NT2/D1 (cell line): ENCODE measurements at regions not wholly inside any gene's neighbourhood (a gene's known extent, or its start where the extent isn't known, plus 50 kb on each side); places are given as distances from the start of the nearest gene placed in this dataset.

Source experiments
- DNase-seq: peaks from one replicate; pipeline ENCODE4 v3.0.0-alpha.2; 2011; ENCODE audit warnings: low read depth, low spot score
- H3K27me3 ChIP-seq: 2 replicates; pipeline ENCODE4 v1.6.0; 2011; ENCODE audit warnings: mild to moderate bottlenecking; ENCODE audit not compliant: insufficient read length, insufficient read depth
- H3K36me3 ChIP-seq: 2 replicates; pipeline ENCODE4 v1.6.1; 2011; ENCODE audit warnings: mild to moderate bottlenecking, low read length, mixed read lengths; ENCODE audit not compliant: insufficient read depth, insufficient read length
- H3K4me1 ChIP-seq: 2 replicates; pipeline ENCODE4 v1.5.1; 2011; ENCODE audit not compliant: insufficient read depth, insufficient read length
- H3K4me3 ChIP-seq: 2 replicates; pipeline ENCODE4 v1.5.1; 2011; ENCODE audit warnings: low read depth; ENCODE audit not compliant: insufficient read length
- H3K9ac ChIP-seq: 2 replicates; pipeline ENCODE4 v1.6.0; 2011; ENCODE audit warnings: low read depth; ENCODE audit not compliant: insufficient read length
- H3K9me3 ChIP-seq: 2 replicates; pipeline ENCODE4 v1.5.1; 2011; ENCODE audit warnings: mild to moderate bottlenecking, low read length; ENCODE audit not compliant: insufficient read depth
- SUZ12 ChIP-seq: IDR thresholded peaks from 2 replicates; pipeline ENCODE4 v1.6.1; 2011; ENCODE audit not compliant: insufficient read length, insufficient read depth; ENCODE audit errors: extremely low read depth
- YY1 ChIP-seq: IDR thresholded peaks from 2 replicates; pipeline ENCODE4 v1.6.1; 2011; ENCODE audit not compliant: insufficient read length, insufficient read depth
- ZNF274 ChIP-seq: IDR thresholded peaks from 2 replicates; pipeline ENCODE4 v1.6.1; 2011; ENCODE audit warnings: mild to moderate bottlenecking, low read depth, low read length

- no peak for TF ChIP-seq YY1
- no peak for TF ChIP-seq SUZ12
- H3K9ac ChIP-seq, result no peak overlapping the region
- no peak for DNase-seq
- no peak overlapping the region for H3K4me3 ChIP-seq
- no peaks in the 10 kb centered on the region for H3K9me3 ChIP-seq
- peaks cover 2% of the 10 kb centered on the region for H3K4me1 ChIP-seq
- no peaks in the 10 kb centered on the region for H3K27me3 ChIP-seq
- H3K36me3 ChIP-seq, result no peaks in the 10 kb centered on the region
Measured at GRCh38 chr21:28635541-28635940, 357.1 kb downstream of the LTN1 start.

DNA sequence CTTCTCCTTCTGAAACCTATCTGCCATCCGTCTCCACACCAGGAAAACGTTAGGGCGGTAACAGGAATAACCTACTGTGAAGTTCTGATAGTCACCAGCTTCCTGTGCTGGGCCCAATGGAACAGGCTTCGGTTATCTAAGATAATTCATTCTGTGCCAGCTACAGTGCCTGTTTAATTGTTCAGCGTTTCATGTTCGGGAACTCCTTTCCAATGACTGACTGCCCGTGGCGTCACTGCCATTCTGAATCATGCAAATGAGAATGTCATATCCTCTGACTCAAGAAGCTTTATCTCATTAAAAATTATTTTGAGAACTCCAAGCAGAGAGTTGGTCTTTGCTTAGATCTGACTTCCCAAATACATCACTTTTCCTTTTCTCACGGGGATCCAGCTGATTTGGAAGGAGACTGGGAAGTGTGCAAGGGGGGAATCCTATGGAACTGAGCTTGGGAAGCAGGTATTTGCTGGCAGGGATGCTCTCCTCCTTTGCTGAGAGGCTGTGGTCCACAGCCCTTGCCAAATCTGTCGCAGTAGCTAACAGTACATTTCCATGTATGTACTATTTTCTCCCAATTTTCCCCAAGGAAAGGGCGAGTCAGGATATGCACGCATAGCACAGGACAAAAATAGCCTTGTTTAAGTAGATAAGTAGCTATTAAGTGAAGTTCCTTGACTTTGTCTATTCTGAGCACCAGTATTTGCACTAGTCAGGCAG, 358.7 kb downstream of the LTN1 start:
- H3K27me3 ChIP-seq, result no peaks in the 10 kb centered on the region
- no peak overlapping the region for H3K9ac ChIP-seq
- no peak for DNase-seq
- TF ChIP-seq SUZ12, result no peak
- TF ChIP-seq YY1, result no peak
- no peak for TF ChIP-seq ZNF274
- H3K4me3 ChIP-seq, result no peak overlapping the region
- no peaks in the 10 kb centered on the region for H3K9me3 ChIP-seq
- no peaks in the 10 kb centered on the region for H3K4me1 ChIP-seq
- no peaks in the 10 kb centered on the region for H3K36me3 ChIP-seq

GRCh38 chr21:28632755-28633408, 359.8 kb downstream of the LTN1 start:
- TF ChIP-seq SUZ12, result no peak
- TF ChIP-seq YY1, result no peak
- no peak for TF ChIP-seq ZNF274
- Histone ChIP-seq H3K4me1 (no peaks in the 10 kb centered on the region), H3K4me3 (no peak overlapping the region), H3K36me3 (no peaks in the 10 kb centered on the region), H3K9ac (no peak overlapping the region), H3K27me3 (no peaks in the 10 kb centered on the region), H3K9me3 (no peaks in the 10 kb centered on the region)
- peak; percentile 11 for DNase-seq

DNA sequence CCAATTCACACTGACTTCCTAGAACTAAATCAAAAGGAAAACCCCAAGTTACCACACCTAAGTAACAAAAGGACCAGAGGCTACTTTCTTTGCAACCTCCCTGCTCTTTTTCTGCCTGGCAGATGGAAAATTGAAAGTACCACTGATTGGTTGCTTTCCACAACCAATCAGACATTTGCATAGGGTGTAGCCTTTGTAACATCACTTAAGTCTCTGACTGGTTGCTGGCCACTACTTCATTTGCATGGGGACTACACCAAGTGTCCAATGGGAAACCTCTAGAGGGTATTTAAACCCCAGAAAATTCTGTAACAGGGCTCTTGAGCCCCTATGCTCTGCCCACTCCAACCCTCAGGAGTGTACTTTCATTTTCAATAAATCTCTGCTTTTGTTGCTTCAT, 365.0 kb downstream of the LTN1 start:
- H3K36me3 ChIP-seq, result no peaks in the 10 kb centered on the region
- no peak for DNase-seq

DNA sequence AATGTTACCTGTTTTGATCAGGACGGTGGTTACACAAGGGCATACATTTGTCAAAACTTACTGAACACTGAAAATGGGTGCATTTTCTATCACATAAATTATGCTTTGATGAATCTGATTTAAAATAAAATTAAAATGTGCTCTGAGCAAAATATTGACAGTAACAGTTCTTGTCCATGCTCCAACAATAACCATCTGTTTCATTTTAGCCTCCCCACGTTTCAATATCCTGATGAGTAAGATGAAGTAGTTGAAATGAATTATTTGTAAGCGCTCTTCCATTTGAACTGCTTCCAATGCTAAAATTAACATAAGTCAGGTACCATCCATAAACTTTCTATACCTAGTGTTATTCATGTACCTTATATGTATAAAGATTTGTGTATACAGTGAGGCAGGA, 365.4 kb downstream of the LTN1 start:
- Histone ChIP-seq H3K27me3 (no peaks in the 10 kb centered on the region), H3K4me1 (no peaks in the 10 kb centered on the region), H3K36me3 (no peaks in the 10 kb centered on the region), H3K9me3 (no peaks in the 10 kb centered on the region), H3K4me3 (no peak overlapping the region), H3K9ac (no peak overlapping the region)
- no peak for DNase-seq
- TF ChIP-seq ZNF274 (no peak), YY1 (no peak), SUZ12 (no peak)

More for the DNA sequence above, 365.0 kb downstream of the LTN1 start:
- Histone ChIP-seq H3K9ac (no peak overlapping the region), H3K4me3 (no peak overlapping the region), H3K4me1 (no peaks in the 10 kb centered on the region), H3K27me3 (no peaks in the 10 kb centered on the region), H3K9me3 (no peaks in the 10 kb centered on the region)
- TF ChIP-seq SUZ12 (no peak), ZNF274 (no peak), YY1 (no peak)

GRCh38 chr21:28624626-28625025, 368.1 kb downstream of the LTN1 start:
- no peaks in the 10 kb centered on the region for H3K27me3 ChIP-seq
- H3K4me3 ChIP-seq, result no peak overlapping the region
- no peaks in the 10 kb centered on the region for H3K4me1 ChIP-seq
- H3K9me3 ChIP-seq, result no peaks in the 10 kb centered on the region
- DNase-seq, result no peak
- TF ChIP-seq ZNF274 (no peak), YY1 (no peak), SUZ12 (no peak)
- no peaks in the 10 kb centered on the region for H3K36me3 ChIP-seq
- H3K9ac ChIP-seq, result no peak overlapping the region

DNA sequence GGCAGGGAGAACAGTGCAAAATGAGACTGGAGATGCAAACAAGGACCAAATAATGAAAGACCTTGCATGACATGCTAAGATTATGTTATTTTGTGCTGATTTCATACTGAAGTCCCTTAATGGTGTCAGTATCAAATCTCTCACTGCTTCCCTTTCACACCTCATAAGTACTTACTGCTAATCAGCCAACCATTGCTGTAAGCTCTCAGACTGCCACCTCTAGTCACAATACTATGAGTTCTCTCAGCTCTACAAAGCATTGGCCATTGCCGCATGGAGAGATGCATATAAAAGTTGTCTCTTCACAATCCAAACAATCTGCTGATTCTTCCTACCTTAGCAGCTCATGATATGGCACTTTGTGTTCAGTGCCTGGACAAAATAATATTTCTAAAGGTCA, 375.4 kb downstream of the LTN1 start:
- no peak for DNase-seq
- Histone ChIP-seq H3K9ac (no peak overlapping the region), H3K27me3 (no peaks in the 10 kb centered on the region), H3K4me3 (no peak overlapping the region), H3K9me3 (no peaks in the 10 kb centered on the region), H3K36me3 (no peaks in the 10 kb centered on the region), H3K4me1 (no peaks in the 10 kb centered on the region)
- TF ChIP-seq YY1 (no peak), ZNF274 (no peak), SUZ12 (no peak)
